Common myeloid progenitor, CD34-positive (primary cell): ENCODE measurements at regions not wholly inside any gene's neighbourhood (a gene's known extent, or its start where the extent isn't known, plus 50 kb on each side); places are given as distances from the start of the nearest gene placed in this dataset.

Source experiments
- CTCF ChIA-PET: fragments of 350-600 bp; sonication (Branson Sonifier 250); formaldehyde crosslinking; loops from one replicate; lab custom pipeline; 2021; ENCODE audit warnings: antibody characterized with exemption; lab: Charles Lee
- POLR2A ChIA-PET: fragments of 350-600 bp; sonication (Branson Sonifier 250); formaldehyde crosslinking; loops from one replicate; lab custom pipeline; 2021; ENCODE audit warnings: antibody characterized with exemption; lab: Charles Lee
- DNase-seq, 3 donors: peaks; one replicate each; pipeline versions ENCODE4 v3.0.0 to v3.0.0-alpha.2; 2013
- H3K27ac ChIP-seq, 2 experiments: 1 replicate in 1 of 2; 2 replicates in 1 of 2; pipeline ENCODE4 v1.7.0; 2013; ENCODE audit warnings: inconsistent platforms in 2 of 2, low read length in 2 of 2, mild to moderate bottlenecking in 2 of 2, low read depth in 1 of 2, moderate library complexity in 1 of 2; ENCODE audit not compliant: severe bottlenecking in 2 of 2, insufficient read depth in 1 of 2, poor library complexity in 1 of 2
- H3K27me3 ChIP-seq, 5 experiments: replicated peaks in 2 of 5; 1 replicate in 3 of 5; 2 replicates in 2 of 5; pipeline versions ENCODE4 v1.6.1 to v1.7.0; 2013; ENCODE audit warnings: low read length in 4 of 5, mild to moderate bottlenecking in 2 of 5, moderate library complexity in 2 of 5, inconsistent platforms in 1 of 5; ENCODE audit not compliant: insufficient read depth in 5 of 5, control insufficient read depth in 4 of 5
- H3K36me3 ChIP-seq, 4 experiments: 1 replicate in 2 of 4; 2 replicates in 2 of 4; pipeline versions ENCODE4 v1.6.1 to v1.7.0; 2013; ENCODE audit warnings: low read length in 3 of 4, control low read depth in 1 of 4, mild to moderate bottlenecking in 1 of 4; ENCODE audit not compliant: control insufficient read depth in 4 of 4, insufficient read depth in 4 of 4
- H3K4me1 ChIP-seq, 4 experiments: 1 replicate in 3 of 4; 2 replicates in 1 of 4; pipeline versions ENCODE4 v1.6.1 to v1.7.1; 2013; ENCODE audit warnings: low read length in 3 of 4, mild to moderate bottlenecking in 3 of 4, control low read depth in 1 of 4, inconsistent platforms in 1 of 4, moderate library complexity in 1 of 4; ENCODE audit not compliant: control insufficient read depth in 4 of 4, insufficient read depth in 4 of 4; ENCODE audit errors: control extremely low read depth in 1 of 4
- H3K4me3 ChIP-seq, 7 experiments: 1 replicate in 4 of 7; 2 replicates in 3 of 7; pipeline versions ENCODE4 v1.5.1 to v1.7.0; 2013; ENCODE audit warnings: mild to moderate bottlenecking in 7 of 7, low read length in 6 of 7, moderate library complexity in 6 of 7, inconsistent platforms in 2 of 7, low read depth in 2 of 7, control low read depth in 1 of 7; ENCODE audit not compliant: insufficient read depth in 4 of 7, control insufficient read depth in 1 of 7; ENCODE audit errors: extremely low read depth in 1 of 7
- H3K9me3 ChIP-seq, 5 experiments: 1 replicate in 4 of 5; 2 replicates in 1 of 5; pipeline versions ENCODE4 v1.6.1 to v1.7.1; 2013; ENCODE audit warnings: low read length in 4 of 5, mild to moderate bottlenecking in 2 of 5, inconsistent platforms in 1 of 5, low read depth in 1 of 5, moderate library complexity in 1 of 5; ENCODE audit not compliant: control insufficient read depth in 4 of 5, insufficient read depth in 2 of 5; ENCODE audit errors: control extremely low read depth in 1 of 5
- WGBS: methylation state at CpG from one replicate; pipeline ENCODE4 v1.1.5; 2013; ENCODE audit not compliant: insufficient coverage; 5-methylcytosine and 5-hydroxymethylcytosine counted together

DNA sequence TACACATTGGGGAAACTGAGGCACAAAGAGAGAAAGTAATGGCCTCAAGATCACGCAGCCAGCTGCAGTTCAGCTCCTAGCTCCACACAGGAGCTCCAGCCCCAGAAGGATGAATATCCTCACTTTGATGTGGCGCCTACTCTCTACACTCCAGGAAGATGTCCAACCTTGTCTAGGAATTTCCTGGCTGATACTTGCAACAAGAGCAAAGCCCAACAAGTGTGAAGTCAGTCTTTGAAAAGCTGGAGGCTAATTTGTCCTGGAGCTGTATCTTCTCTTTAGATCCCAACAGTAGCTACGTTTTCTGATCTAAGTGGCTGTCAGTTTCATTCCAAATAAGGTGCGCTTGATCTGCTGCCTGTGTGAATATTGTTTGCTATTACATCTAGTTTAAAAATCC, 344.9 kb downstream of the PTPRU start:
- H3K4me3 ChIP-seq = no peak overlapping the region
- DNase-seq = no peak
- no peaks in the 10 kb centered on the region for H3K4me1 ChIP-seq
- peaks cover 0 to 2% (median 0%) of the 10 kb centered on the region in 5 experiments for H3K9me3 ChIP-seq
- ChIA-PET CTCF (interaction anchor here (0.9 kb wide), 1 partner anchor 13 kb away, joined by 3 read pairs; no protein-coding TSS in a partner anchor), POLR2A (no interaction called here)
- peaks cover 0 to 38% (median 0%) of the 10 kb centered on the region in 5 experiments for H3K27me3 ChIP-seq
- 80% methylated on average over 2 of the region's 4 CpGs for WGBS
- H3K27ac ChIP-seq = no peak overlapping the region
- no peaks in the 10 kb centered on the region for H3K36me3 ChIP-seq

DNA sequence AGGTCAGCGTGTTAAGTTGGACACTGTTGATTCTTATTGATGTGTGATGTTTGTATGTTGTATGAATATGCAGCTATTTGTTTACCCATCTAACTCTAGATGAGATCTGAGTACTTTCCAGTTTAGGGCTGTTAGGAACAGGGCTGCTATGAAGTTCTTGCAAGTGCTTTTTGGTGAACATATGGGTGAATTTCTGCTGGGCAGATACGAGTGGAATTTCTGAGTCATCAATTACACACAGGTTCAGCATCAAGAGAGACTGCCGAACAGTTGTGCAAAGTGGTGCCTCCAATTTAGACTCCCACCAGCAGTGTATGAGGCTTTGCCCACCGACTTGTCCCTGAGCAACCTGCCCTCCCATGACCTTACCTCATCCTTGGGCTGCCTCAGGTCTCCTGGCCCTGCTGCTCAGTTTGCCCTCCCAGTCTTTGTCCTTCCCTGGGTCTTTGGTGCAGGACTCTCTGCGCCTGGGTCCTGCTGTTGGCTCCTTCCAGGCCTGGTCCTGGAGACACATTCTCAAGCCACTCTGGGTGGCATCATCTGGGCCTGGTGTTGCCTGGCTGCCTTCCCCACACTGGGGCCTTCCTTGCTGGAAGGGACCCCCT, 343.6 kb downstream of the PTPRU start:
- no peaks in the 10 kb centered on the region for H3K4me1 ChIP-seq
- H3K9me3 ChIP-seq = peaks cover 0 to 3% (median 0%) of the 10 kb centered on the region in 5 experiments
- no peak overlapping the region for H3K27ac ChIP-seq
- WGBS = 94% methylated on average over 4 of the region's 5 CpGs
- H3K36me3 ChIP-seq = no peaks in the 10 kb centered on the region
- DNase-seq = no peak
- peaks cover 0 to 32% (median 0%) of the 10 kb centered on the region in 5 experiments for H3K27me3 ChIP-seq
- CTCF ChIA-PET = no interaction called here
- POLR2A ChIA-PET = no interaction called here
- H3K4me3 ChIP-seq = no peak overlapping the region

DNA sequence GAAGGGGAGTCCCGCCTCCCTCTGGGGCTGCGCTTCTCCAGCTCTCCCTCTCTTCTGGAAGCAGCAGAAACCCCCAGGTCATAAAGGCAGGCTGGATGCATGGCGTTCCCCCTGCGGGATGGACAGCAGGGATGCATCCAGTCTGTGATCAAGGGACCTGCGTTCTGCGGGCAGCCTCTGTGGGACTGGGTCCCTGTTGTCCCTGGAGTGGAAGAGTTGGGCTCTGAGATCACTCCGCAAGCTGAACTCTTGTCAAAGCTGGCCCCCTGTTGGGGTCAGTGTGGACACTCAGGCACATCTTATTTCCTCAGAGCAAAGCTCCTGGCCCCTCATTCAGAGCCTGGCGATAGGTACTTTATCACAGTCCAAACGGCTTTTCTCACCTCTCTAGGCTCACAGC, 341.2 kb downstream of the PTPRU start:
- 45% methylated on average over 4 of the region's 9 CpGs for WGBS
- ChIA-PET POLR2A (no interaction called here), CTCF (no interaction called here)

DNA sequence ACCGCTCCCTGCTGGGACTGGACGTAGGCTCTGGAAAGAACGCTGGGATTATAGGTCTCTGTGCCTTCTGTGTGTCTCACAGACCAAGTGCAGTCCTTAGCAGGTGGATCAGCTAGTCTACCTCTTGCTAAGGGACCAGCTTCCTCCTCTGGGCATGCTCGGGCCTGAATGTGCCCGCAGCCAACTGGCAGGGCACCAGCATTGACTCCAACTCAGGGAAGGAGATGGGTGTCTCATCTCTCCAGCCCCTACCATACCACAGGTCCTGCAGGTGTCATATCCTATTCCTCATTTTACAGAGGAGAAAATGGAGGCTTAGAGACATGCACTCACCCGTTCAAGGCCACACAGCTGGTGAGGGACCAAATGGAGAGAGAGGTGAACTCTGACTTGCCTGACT, 340.2 kb downstream of the PTPRU start:
- Histone ChIP-seq H3K9me3 (peaks cover 0 to 3% (median 0%) of the 10 kb centered on the region in 5 experiments), H3K4me1 (no peaks in the 10 kb centered on the region), H3K4me3 (no peak overlapping the region), H3K27ac (no peak overlapping the region), H3K36me3 (no peaks in the 10 kb centered on the region), H3K27me3 (peaks cover 0 to 18% (median 0%) of the 10 kb centered on the region in 5 experiments)
- no peak for DNase-seq
- WGBS = 93% methylated on average over 5 of the region's 6 CpGs
- ChIA-PET CTCF (no interaction called here), POLR2A (no interaction called here)

More for the DNA sequence above, 341.2 kb downstream of the PTPRU start:
- no peak for DNase-seq
- H3K27me3 ChIP-seq = peaks cover 0 to 18% (median 0%) of the 10 kb centered on the region in 5 experiments
- H3K9me3 ChIP-seq = peaks cover 0 to 3% (median 0%) of the 10 kb centered on the region in 5 experiments
- no peak overlapping the region for H3K4me3 ChIP-seq
- no peaks in the 10 kb centered on the region for H3K36me3 ChIP-seq
- no peaks in the 10 kb centered on the region for H3K4me1 ChIP-seq
- H3K27ac ChIP-seq = no peak overlapping the region

DNA sequence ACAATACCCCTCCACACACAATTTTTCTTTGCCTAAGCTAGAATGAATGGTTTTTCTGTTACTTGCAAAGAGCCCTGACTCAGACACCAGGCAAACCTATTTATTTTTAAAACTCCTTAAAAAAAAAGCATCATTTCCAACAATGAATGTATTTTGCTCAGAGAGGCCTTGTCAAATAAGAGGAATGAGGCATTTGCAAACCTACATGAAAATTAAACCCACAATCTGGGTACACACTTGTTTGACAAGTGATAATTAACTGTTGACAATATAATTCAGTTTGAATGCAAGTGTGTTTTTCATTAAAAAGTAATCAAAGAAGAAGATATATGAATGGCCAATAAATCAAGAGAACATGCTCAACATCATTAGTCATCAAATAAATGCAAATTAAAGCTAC, 339.5 kb downstream of the PTPRU start:
- CTCF ChIA-PET = interaction anchor here (0.6 kb wide), 1 partner anchor 48 kb away, joined by 3 read pairs; no protein-coding TSS in a partner anchor
- Histone ChIP-seq H3K4me3 (no peak overlapping the region), H3K9me3 (peaks cover 0 to 3% (median 0%) of the 10 kb centered on the region in 5 experiments), H3K27me3 (peaks cover 0 to 18% (median 0%) of the 10 kb centered on the region in 5 experiments), H3K27ac (no peak overlapping the region), H3K36me3 (no peaks in the 10 kb centered on the region), H3K4me1 (no peaks in the 10 kb centered on the region)
- DNase-seq = no peak
- POLR2A ChIA-PET = no interaction called here

DNA sequence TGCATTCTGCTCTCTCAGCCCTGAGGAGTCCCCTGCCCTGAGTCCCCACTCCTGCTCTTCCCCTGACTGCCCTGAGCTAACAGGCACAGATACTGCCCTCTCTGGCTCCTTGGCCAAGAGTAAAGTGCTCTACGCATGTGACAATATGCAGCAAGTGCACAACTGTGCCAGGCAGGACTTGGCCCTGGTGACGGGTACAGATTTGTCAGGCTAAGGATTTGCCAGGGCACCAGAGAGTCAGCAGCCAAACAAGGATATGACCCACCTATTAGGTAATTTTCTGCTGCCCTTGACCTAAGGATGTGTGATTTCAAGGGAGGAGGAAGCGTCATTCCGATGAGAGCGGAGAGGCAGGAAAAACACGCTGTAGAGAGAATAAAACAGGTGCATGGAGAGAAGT, 339.0 kb downstream of the PTPRU start:
- 82% methylated on average over 6 of the region's 6 CpGs for WGBS
- CTCF ChIA-PET = interaction anchor here (0.6 kb wide), 1 partner anchor 48 kb away, joined by 3 read pairs; no protein-coding TSS in a partner anchor

DNA sequence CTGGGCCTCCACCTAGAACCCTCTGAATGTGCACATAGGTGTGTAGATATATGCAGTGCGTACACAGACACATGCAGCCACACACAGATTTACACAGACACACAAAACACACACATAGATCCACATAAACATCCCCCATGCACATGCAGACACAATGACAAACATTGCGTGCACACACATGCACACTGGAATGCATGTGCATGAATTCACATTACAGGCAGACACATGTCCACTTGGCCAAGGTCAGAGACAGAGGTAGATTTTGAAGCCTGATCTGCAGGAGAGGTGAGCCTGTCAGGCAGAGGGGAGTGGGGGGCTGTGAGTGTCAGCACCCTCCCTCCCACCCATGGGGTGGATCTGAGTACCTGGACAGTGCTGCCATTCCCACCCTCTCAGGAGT, 338.5 kb downstream of the PTPRU start:
- CTCF ChIA-PET = interaction anchor here (0.6 kb wide), 1 partner anchor 49 kb away, joined by 3 read pairs; no protein-coding TSS in a partner anchor
- peaks cover 0 to 18% (median 0%) of the 10 kb centered on the region in 5 experiments for H3K27me3 ChIP-seq

More for the DNA sequence above, 339.0 kb downstream of the PTPRU start:
- Histone ChIP-seq H3K27me3 (peaks cover 0 to 18% (median 0%) of the 10 kb centered on the region in 5 experiments), H3K36me3 (no peaks in the 10 kb centered on the region), H3K4me3 (no peak overlapping the region), H3K4me1 (no peaks in the 10 kb centered on the region), H3K9me3 (peaks cover 0 to 3% (median 0%) of the 10 kb centered on the region in 5 experiments), H3K27ac (no peak overlapping the region)
- DNase-seq = no peak
- POLR2A ChIA-PET = no interaction called here

More for the DNA sequence above, 338.5 kb downstream of the PTPRU start:
- Histone ChIP-seq H3K36me3 (no peaks in the 10 kb centered on the region), H3K9me3 (peaks cover 0 to 5% (median 0%) of the 10 kb centered on the region in 5 experiments), H3K4me3 (no peak overlapping the region), H3K4me1 (no peaks in the 10 kb centered on the region), H3K27ac (no peak overlapping the region)
- no peak for DNase-seq
- 100% methylated on average over 1 of the region's 2 CpGs for WGBS
- POLR2A ChIA-PET = no interaction called here
